Islet of Langerhans (tissue), 1 donor: ENCODE measurements at regions not wholly inside any gene's neighbourhood (a gene's known extent, or its start where the extent isn't known, plus 50 kb on each side); places are given as distances from the start of the nearest gene placed in this dataset.

Experiments used
- FAIRE-seq: peaks from one replicate; lab custom pipeline; 2011; peaks lifted over from hg19 to GRCh38; lab: Jason Lieb, UNC

DNA sequence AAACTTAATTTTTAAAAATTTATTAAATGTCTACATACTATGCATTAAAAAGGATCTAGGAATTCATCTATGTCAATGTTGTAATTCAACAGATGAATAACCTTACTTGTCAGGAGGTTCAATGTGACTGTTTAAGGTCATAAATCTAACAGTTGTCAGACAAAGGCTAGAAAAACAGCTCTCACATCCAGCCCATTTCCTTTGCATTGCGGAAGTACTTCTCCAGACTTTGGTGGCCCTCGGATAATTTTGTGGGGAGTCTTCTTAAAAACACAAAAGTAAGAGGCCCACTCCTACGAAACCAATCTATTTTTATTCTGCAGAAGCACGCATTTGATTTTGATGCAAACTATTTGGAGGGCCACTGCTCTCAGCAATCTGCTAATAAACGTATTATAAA is 122.6 kb upstream of the CHRM3 start:
- FAIRE-seq, result no peak

DNA sequence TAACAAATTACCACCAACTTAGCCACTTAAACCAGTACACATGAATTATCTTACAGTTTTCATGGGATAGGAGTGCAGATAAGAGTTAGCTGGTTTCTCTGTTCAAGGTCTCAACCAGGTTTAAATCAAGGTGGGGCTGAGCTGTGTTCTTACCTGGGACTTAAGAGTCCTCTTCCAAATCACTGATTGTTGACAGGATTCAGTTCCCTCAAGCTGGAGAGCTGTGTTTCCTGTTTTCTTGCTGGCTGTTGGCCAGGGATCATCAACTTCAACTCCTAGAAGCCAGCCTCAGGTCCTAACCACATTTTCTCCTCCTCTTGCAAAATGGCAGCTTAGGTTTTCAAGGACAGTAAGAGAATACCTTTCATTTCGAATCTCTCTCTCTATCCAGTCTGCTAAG is 123.8 kb upstream of the CHRM3 start:
- no peak for FAIRE-seq

DNA sequence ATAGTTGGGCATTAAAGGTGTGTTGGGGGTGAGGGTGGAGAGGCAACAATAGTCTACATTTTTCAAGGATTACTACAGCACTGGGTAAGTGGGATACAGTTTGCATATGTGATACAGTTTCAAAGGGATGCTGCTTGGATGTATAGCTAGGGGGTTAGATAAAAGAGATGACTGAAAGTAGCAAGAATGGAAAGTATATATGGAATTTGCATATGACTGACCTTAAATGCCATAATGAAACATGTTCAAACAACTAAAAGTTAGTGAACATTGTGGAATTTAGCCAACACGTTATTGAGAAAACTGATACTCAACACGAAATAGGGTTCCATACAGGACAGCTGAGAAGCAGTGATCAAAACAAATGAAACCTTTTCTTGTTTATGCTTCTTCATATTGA is 124.8 kb upstream of the CHRM3 start:
- FAIRE-seq, result no peak

DNA sequence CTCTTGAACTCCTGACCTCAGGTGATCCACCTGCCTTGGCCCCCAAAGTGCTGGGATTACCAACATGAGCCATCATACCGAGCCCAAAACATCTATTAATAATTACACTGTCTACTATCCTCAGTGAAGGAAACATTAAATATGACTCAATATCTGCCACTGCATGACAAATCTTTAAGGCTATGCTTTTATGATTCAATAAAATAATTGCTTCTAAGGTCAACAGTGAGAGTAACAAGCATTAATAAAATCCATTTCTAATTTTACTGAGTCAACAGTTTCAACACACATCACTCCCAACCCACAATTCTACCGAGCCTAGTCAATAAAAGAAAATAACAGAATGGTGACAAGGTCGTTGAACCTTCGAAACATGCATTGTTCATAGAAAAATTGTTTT is 125.5 kb upstream of the CHRM3 start:
- no peak for FAIRE-seq

DNA sequence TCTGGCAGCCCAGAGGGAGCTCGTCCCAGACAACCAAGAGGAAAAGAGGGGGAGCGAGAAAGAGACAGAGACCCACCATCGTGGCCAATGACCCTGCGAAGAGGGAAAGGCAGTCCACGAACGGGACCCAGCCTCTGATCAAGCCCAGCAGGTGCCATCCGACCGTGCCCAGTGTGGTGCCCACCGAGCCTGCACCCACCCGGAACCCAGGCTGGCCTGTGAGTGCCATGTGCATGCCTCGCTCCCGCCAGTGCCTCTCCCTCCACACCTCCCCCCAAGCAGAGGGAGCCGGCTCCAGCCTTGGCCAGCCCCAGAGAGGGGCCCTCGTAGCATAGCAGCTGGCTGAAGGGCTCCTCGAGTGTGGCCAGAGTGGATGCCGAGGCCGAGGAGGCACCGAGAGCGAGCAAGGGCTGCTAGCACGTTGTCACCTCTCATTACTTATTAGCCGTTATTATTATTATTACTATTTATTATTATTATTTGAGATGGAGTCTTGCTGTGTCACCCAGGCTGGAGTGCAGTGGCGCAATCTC is 130.7 kb upstream of the CHRM3 start:
- FAIRE-seq, result no peak

DNA sequence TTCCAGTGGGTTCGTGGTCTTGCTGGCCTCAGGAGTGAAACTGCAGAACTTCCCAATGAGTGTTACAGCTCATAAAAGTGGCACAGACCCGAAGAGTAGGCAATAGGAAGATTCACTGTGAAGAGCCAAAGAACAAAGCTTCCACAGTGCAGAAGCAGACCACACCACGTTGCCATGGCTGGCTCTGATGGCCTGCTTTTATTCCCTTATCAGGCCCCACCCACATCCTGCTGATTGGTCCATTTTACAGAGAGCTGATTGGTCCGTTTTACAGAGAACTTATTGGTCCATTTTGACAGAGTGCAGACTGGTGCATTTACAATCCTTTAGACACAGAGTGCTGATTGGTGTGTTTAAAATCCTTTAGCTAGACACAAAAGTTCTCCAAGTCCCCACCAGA is 131.4 kb upstream of the CHRM3 start:
- no peak for FAIRE-seq

DNA sequence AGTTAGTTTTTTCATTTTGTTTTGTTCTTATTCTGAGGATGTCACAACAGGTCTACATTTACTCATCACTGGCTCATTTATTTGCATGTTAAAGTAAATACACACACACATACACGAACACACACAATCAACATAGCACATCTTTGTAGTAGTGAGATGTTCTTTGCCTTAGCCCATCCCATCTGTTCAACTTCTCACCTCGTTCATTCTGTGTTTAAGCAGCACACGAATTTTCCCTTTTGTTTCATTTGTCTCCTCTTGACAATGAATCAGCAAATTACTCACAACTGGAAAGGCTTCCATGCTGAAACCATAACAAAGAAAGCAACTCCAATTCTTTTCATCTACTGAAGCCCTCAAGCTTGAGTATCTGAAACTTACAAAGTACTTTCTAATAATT is 133.3 kb upstream of the CHRM3 start:
- FAIRE-seq, result no peak

DNA sequence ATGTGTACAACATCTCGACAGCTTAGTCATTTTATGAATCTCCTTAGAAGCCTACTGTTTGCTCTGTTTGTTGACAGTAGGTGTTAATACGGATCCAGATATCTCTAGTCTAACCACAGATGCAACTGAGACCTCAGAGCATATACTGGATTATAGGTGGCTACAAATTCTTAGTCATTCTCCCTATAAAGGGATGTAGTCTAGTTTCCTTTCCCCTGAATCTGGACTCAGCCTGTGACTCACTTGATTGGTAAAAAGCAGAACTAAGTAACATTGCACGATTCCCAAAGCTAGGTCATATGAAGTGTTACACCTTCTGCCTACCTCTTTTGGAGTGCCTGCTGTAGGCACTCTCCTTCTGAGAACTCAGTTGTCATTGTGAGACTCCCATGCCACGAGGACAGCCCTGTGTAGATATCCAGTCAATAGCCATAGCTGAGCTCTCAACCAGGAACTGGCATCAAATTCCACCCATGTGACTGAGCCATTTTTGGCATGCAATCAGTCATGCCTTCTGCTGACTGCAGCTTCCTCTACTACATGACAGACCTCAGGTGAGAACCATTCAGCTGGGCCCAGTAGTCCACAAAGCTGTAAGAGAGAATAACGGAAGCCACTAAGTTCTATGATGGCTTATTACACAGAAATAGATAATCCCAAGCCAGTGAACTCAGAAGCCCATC is 135.9 kb upstream of the CHRM3 start:
- no peak for FAIRE-seq

DNA sequence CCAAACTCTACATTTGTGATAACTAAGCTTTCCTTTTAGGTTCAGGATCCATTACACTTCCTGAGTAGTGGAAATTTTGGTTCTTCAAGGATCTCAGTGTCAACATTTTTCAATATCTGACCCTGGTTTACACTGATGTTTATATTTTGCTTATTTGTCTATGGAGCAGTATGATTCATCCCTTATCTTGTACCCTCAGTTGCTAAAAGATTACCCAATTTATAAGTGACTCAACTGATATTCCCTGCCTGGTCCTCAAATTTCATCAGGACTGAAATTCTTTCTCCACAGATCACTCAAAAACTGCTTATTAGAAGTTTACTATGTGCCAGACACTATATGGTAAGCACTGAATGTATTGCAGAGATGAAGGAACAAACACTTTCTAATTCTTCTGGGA is 139.1 kb upstream of the CHRM3 start:
- FAIRE-seq, result no peak

DNA sequence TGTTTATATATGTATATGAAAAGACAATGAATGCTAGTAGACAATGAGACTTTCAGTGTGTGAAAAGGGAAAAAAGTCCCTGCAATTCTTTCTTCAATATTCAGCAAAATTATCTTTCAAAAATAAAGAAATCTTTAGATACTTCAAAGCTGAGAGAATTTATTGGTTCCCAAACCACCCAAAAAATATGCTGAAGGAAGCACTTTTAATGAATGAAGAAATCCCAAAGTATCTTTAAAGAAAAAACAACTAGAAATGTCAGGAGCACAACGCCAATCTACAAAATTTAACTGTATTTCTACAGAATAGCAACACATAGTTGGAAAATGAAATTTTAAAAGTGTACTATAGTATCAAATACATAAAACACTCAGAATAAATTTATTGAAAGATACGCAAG is 142.3 kb upstream of the CHRM3 start:
- FAIRE-seq, result no peak

DNA sequence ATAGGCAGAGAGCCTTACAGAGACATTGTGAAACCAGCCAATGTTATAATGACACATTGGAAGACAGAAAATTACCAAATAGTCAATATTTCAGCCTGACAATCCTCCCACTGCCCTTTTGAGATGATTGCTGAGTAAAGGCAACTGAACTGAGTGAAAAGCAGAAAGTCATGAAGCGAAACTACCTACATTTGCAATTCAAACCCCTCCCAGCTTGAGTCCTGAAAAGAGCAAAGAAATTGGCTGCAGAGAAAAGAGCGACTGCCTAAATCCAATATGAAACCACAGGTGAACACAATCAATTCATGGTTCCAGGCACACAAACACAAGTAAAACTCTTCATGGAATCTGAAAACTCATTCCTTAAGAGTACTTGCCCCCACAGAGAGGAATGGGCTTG is 143.4 kb upstream of the CHRM3 start:
- FAIRE-seq, result no peak

DNA sequence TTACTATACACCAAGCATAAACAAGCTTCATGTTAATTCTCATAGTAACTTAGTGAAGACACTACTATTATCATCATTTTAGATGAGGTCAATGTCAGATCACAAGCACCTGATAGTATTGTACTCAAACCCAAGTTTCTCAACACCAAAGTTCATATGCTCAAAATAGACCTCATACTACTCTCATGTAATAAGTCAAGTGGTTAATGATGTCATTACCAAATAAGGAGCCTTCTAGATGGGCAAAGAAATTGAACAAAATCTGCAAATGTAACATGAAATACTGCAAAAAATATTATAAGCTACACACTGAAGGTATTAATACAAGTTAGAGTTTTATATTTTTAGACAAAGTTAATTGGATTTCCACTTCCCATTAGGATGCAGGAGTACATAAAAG is 144.0 kb upstream of the CHRM3 start:
- FAIRE-seq, result no peak

DNA sequence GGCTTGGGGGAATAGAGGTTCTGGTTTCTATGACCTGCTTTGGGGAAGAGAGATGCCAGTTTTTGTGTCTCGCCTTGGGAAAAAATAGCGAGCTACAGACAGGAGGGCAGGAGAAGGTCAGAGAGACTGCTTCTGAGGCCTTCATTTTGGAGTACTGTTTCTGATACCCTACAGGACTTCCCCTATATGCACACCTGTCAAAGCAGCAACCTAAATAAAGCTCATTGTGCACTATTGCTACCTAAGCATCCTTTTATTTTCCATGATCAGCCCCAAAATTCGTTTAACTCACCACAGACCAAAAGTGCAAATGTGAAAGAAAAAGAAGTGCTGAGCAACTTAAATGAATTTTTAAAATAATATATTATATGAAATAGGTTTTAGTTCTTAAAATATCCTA is 145.6 kb upstream of the CHRM3 start:
- FAIRE-seq, result no peak

DNA sequence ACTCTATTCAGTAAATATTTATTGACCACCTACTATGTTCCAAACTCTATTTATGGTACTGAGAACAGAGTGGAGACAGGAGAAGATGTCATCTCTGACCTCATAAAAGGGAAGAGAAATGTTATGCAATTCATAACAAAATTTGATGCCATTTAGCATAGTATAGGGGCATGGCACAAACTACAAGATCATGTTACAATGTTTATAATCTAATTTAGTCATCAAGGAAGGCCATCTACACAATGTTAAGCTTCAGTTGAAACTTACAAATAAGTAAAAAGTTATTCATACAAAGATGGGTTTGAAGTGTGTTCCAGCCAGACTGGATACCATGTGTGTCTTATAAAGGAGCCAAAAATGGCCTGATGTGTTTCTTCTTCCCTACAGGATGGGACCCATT is 146.8 kb upstream of the CHRM3 start:
- no peak for FAIRE-seq

DNA sequence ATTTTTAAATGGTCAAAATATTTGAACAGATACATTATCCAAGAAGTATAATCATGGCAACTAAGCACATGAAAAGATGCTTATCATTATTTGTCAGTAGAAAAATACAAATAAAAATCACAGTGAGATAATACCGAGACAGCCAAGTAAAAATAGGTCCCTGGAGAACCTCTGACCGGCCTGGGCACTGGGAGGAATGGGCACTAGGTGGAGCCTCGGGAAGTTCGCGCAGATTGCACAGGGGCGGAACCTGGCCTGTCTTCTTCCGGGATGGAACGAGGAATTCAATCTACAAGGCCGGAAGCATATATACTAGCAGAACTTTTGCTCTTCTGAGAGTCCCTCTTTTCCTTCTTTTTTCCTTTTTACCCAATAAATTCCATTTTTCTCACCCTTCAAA is 148.5 kb upstream of the CHRM3 start:
- FAIRE-seq, result no peak

DNA sequence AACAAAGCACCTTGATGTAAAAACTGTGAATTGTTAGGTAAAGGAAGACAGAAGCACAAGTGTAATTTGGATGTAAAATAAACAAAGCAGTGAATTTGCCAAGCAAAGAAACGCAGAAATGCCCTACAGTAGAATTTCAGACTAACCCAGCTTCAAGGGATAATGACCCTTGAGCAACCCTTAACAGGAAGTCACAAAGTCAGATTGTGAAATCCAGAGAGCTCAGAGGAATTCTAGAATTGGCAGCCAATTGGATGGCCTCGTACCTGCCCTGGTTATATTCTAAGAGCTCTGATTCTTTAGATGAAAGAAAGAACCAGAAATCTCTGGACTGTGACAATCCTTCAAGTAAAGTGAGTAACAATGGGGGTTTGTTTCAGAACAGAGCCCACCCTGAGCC is 152.7 kb upstream of the CHRM3 start:
- FAIRE-seq, result no peak

DNA sequence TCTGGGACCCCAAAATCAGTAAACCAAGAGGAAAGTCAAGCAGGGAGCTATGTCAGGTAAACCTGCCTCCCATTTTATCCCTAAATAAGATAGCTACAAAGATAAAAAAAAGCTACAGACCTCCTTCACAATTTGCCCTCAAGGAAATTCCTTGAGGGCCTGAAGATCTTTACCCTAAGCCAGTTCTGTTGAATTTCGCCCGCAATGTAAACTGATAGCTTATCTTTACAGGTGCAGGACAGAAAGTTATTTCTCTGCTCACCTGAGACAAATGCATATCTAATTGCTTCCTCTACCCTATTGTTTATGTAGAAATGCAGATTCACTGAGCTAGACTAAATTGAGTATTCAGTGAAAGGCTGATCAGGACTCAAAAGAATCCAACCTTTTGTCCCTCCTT is 153.4 kb upstream of the CHRM3 start:
- FAIRE-seq, result no peak

DNA sequence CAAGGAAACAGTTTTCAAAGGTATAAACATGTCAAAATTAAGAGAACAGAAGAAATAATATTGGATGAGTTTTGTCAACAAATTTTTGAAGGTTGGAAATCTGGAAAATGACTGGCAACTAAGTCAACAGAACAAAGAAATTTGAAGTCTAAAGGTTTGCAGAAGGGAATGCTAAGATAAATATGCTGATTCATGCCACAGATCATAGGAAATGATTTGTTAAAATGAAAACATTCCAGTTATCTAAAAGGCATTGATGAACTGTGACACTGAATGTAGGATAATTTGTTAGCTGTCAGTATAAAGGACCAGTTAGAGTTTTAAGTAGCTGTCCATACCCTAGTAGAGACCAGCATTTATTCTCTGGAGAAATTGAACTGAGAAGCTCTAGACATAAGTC is 157.9 kb upstream of the CHRM3 start:
- FAIRE-seq, result peak; percentile 33

DNA sequence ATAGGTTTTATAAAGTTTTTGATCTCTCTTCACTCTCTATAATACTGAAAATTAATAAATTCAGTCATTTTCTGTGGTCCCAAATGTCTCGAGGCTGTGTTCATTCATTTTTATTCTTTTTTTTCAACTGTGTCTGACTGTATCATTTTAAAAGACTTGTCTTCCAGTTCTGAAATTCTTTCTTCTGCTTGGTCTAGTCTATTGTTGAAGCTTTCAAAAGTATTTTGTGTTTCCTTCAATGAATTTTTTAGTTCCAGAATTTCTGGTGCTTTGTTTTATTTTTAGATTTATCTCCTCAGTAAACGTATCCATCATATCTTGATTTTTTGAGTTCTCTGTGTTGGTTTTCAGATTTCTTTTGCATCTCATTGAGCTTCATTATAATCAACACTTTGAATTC is 161.0 kb upstream of the CHRM3 start:
- FAIRE-seq, result no peak

DNA sequence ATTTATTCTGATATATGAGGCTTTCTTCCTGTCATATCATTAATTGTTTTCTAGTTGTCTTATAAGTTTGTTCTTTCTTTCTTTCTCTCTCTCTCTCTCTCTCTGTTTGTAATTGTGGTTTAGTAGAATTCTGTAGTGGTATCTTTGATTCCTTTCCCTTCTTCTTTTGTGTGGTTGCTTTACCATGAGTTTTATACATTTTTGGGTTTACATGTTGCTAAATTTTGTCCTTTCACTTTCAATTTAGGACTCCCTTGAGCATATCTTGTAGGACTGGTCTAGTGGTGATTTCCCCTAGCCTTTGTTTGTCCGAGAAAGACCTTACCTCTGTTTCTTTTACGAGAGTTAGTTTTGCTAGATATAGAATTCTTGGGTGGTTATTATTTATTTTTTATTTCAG is 162.3 kb upstream of the CHRM3 start:
- FAIRE-seq, result no peak

DNA sequence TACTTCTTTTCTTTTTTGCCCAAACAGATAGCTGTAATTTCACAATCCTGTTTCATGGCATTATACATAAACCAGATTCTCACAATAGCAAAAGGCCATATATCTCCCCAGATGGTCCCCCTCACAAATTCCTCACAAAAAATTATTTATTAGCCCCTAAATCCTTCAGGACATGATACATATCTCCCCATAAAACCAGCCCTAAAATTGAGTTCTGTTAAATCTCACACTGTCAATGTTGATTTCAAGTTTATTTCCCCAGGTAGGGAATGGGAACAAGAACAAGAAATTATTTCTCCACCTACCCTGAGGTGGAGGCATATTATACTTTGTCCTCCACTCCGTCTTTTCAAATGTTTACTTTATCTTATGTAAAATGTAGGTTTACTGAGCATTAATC is 163.4 kb upstream of the CHRM3 start:
- no peak for FAIRE-seq

DNA sequence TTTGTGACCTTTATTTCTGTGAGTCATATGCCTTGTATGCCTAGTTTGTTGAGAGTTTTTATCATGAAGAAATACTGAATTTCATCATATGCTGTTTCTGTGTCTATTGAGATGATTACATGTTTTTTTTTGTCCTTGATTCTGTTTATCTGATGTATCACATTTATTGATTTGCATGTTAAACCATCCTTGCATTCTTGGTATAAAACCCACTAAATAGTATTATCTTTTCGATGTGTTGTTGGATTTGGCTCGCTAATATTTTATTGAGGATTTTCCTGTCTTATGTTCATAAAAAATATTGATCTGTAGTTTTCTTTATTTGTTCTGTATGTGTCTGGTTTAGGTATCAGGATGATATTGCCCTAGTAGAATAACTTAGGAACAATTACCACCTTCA is 164.7 kb upstream of the CHRM3 start:
- FAIRE-seq, result no peak

DNA sequence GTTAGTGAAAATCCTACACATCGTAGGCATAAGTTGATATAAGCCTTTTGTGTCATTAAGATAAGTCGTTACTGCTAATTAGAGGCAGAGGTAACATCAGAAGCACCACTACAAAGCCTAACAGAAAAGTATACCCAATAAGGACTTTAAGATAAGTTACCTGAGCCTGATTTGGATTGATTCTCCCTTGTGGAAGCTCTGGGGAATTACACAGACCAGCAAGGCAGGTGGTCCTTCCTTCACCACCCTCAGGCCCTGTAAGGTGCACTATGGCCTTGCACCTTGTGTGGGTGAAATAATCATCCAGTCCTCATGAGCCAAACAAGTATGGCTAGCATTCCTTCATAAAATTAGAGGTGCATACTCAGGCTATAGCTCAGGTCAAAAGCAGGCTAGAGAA is 166.7 kb upstream of the CHRM3 start:
- no peak for FAIRE-seq

DNA sequence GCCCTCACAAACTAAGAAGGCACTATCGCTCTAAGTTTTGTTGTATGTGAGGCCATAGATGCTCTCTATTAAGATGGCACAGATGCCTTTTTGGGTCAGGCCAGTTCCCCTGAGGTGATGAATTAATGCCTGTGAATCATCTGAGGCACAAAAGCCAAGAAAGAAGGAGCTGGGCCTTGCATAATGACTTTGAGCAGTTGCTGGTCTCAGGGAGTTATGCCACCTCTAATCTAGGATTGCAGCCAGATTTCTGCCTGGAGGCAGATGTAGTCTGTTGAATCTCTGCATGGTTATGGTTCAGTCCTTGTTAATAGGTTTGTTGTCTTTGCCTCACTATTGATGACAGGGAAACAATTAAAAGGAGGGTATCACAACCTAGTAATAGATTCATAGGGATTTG is 168.1 kb upstream of the CHRM3 start:
- FAIRE-seq, result no peak

DNA sequence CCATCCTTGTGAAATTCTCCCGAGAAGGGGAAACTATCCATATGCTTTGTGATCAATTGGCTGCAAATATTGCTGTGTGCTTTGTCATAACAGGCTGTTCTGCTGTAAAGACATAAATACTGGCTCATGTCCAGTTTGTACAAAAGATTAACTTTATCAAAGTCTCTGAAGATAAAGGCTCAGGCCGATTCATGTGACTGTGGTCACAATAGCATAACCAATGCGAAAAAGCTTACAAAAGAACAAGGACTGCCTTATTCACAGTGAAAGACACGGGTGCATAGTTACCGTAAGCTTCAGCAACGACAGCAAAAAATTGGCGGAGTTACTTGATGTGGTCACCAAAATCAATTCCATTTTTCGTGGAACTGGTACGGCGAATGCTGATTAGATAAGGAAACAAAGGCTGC is 173.6 kb upstream of the CHRM3 start:
- FAIRE-seq, result no peak
